ENCODE measurements at regions not wholly inside any gene's neighbourhood (a gene's known extent, or its start where the extent isn't known, plus 50 kb on each side); places are given as distances from the start of the nearest gene placed in this dataset.

DNA sequence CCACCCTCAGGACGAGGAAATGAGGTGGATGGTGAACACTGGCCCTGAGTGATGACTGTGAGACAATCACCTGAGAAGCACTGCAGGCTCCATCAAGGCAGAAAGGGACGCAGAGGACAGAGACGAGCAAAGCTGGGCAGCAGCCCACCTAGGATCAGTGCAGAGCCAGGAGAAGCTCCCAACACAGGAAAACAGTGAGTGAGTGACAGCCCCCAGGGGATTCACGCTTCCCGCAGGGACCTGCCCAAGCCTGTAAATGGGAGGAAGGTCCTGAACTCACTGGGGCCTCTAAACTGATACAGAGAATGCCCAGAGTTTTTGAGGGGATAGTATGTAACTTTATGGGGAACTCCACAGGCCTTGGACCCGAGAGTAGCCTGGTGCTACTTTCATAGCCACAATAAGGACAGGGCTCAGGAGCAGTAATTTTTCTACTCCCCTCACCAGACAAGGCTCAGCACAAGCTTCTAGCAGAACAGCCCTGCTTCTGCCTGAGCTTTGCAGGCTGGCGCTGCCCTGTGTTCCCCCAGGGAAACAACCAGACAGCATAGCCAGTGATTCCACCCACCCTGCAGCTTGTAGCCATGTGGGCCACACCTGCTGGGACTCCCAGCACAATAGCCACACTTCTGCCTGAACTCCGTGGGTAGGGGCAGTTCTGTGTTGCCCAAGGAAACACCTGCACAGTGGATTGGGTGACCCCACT, 708.4 kb downstream of the POM121L12 start:
- Histone ChIP-seq H3K4me1 (ENCODE audit: insufficient read depth, low read length) (no peaks in the 10 kb centered on the region), H3K9me3 (ENCODE audit: low read length) (no peaks in the 10 kb centered on the region), H2AFZ (ENCODE audit: low read depth, low read length) (no peak overlapping the region), H3K4me3 (ENCODE audit: low read length) (no peak overlapping the region), H3K36me3 (ENCODE audit: insufficient read depth, low read length) (no peaks in the 10 kb centered on the region), H3K27me3 (ENCODE audit: insufficient read depth, low read length) (no peaks in the 10 kb centered on the region)

DNA sequence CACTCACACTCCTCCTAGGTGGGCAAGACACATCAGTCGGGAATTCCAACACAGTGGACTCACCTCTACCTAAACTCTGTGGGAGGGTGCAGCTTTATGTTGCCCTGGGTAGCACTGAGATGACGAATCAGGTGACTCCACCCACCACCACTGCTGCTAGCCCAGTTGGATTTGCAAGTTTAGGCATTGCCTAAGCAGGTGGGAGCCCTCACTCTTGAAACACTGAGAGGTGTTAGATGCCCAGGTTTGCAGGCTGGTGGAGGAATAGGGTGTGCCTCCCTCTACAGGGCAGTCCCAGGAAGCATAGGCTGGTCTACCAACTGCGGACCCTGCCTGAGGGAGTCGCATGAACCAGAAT, 708.9 kb downstream of the POM121L12 start:
- Histone ChIP-seq H3K36me3 (ENCODE audit: insufficient read depth, low read length) (no peaks in the 10 kb centered on the region), H3K27me3 (ENCODE audit: insufficient read depth, low read length) (no peaks in the 10 kb centered on the region)

DNA sequence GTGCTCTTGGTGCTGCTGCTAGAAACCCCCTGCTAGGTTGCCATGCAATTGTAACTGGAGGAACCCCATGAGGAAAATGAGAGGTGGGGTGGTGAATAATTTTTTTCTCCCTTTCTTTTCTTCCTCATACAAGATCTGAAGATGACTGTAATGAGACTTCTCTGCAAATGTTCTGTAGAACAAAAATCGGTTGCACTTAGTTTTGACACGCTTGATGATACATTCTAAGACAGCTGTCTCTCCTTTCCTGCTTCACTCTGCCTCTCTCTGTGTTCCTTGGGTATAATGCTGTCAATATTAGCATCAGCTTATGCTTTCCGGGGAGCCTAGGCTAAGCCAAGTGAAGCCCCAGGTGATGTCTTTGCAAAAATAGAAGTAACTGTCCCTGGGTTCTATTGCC, 721.5 kb downstream of the POM121L12 start:
- H2AFZ ChIP-seq (ENCODE audit: low read depth, low read length), result no peak overlapping the region
- no peaks in the 10 kb centered on the region for H3K27me3 ChIP-seq (ENCODE audit: insufficient read depth, low read length)
- H3K36me3 ChIP-seq (ENCODE audit: insufficient read depth, low read length), result no peaks in the 10 kb centered on the region

More for the DNA sequence above, 708.9 kb downstream of the POM121L12 start:
- Histone ChIP-seq H2AFZ (ENCODE audit: low read depth, low read length) (no peak overlapping the region), H3K4me3 (ENCODE audit: low read length) (no peak overlapping the region), H3K9me3 (ENCODE audit: low read length) (no peaks in the 10 kb centered on the region), H3K4me1 (ENCODE audit: insufficient read depth, low read length) (no peaks in the 10 kb centered on the region)

DNA sequence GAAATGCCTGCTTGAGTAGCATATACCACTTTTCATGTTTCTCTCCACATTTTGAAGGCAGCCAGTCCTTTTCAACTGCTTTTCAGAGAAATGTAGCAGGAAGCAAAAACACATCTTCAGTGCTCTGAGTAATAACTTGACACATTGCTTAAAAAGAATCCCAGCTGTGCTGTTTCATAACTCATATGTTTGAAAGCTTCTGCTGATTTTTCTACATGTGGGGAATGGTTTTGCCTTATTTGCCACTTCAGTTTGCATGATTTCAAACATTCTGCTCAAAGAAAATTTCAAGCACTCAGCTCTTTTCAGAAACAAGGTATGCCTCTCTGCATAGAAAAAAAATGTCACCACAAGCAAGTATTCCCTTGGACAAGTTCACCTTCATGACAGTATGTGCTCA, 732.8 kb downstream of the POM121L12 start:
- Histone ChIP-seq H3K4me3 (ENCODE audit: low read length) (no peak overlapping the region), H2AFZ (ENCODE audit: low read depth, low read length) (no peak overlapping the region), H3K27me3 (ENCODE audit: insufficient read depth, low read length) (no peaks in the 10 kb centered on the region), H3K9me3 (ENCODE audit: low read length) (no peaks in the 10 kb centered on the region), H3K36me3 (ENCODE audit: insufficient read depth, low read length) (no peaks in the 10 kb centered on the region), H3K4me1 (ENCODE audit: insufficient read depth, low read length) (no peaks in the 10 kb centered on the region)

More for the DNA sequence above, 721.5 kb downstream of the POM121L12 start:
- Histone ChIP-seq H3K4me3 (ENCODE audit: low read length) (no peak overlapping the region), H3K4me1 (ENCODE audit: insufficient read depth, low read length) (no peaks in the 10 kb centered on the region), H3K9me3 (ENCODE audit: low read length) (no peaks in the 10 kb centered on the region)

DNA sequence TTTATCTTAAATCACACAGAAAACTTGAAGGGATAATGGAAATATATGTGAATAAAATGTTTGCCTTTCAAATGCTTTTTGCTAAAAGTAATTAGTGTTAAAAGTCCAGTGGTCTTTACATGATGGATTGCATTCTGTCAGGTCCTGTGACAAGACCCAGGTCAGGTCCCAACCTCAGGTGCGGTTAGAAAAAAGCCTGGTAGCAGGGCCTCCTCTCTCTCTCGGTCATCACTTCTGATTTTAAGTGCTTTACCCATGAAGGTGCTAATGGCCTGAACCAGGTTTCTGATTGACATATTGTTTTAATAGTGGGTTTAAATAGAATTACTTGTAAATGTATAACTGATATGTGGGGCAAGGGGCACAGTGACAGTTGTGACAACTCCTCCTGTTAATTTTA, 736.3 kb downstream of the POM121L12 start:
- H3K9me3 ChIP-seq (ENCODE audit: low read length), result no peaks in the 10 kb centered on the region
- H3K4me1 ChIP-seq (ENCODE audit: insufficient read depth, low read length), result no peaks in the 10 kb centered on the region
- no peak overlapping the region for H2AFZ ChIP-seq (ENCODE audit: low read depth, low read length)
- no peaks in the 10 kb centered on the region for H3K27me3 ChIP-seq (ENCODE audit: insufficient read depth, low read length)
- no peaks in the 10 kb centered on the region for H3K36me3 ChIP-seq (ENCODE audit: insufficient read depth, low read length)
- H3K4me3 ChIP-seq (ENCODE audit: low read length), result no peak overlapping the region

DNA sequence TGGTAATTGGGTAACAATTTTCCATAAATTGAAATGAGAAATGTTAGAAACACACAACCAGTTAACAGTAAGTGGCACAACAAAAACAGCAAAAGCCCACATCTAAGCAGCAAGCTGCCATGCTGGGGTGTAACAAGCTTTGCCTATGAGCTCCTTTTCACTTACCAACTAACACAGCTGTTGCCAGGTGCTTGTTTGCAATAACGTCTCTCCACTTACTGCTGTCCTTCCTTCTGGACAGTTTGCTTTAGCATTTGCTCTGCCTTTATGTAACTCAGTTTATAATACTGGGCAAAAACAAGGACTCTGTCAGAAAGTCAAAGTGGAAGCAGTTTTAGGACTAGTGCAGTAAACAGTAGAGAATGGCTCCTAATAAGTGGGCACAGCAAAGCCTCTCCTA, 740.9 kb downstream of the POM121L12 start:
- Histone ChIP-seq H3K9me3 (ENCODE audit: low read length) (no peaks in the 10 kb centered on the region), H2AFZ (ENCODE audit: low read depth, low read length) (no peak overlapping the region), H3K4me3 (ENCODE audit: low read length) (no peak overlapping the region), H3K27me3 (ENCODE audit: insufficient read depth, low read length) (no peaks in the 10 kb centered on the region), H3K4me1 (ENCODE audit: insufficient read depth, low read length) (no peaks in the 10 kb centered on the region), H3K36me3 (ENCODE audit: insufficient read depth, low read length) (no peaks in the 10 kb centered on the region)

DNA sequence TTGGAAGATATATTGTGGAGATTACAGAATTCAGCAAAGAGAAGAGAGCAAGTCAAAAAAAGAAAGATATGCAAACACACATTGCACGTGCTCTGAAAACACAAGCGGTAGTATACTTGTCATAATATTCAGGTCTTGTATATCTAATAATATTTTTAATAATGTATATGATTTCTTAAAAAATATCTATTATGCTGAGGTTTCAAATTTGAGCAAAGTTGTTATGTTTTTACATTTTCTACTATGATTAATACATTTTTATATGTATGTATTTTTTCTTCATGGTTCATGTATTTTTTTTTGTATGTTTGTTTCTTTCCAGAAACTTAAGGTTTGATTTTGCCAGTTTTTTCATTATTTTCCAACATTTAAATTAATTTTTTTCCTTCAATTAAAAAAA, 752.4 kb upstream of the VSTM2A start:
- H3K27me3 ChIP-seq (ENCODE audit: insufficient read depth, low read length), result no peaks in the 10 kb centered on the region

DNA sequence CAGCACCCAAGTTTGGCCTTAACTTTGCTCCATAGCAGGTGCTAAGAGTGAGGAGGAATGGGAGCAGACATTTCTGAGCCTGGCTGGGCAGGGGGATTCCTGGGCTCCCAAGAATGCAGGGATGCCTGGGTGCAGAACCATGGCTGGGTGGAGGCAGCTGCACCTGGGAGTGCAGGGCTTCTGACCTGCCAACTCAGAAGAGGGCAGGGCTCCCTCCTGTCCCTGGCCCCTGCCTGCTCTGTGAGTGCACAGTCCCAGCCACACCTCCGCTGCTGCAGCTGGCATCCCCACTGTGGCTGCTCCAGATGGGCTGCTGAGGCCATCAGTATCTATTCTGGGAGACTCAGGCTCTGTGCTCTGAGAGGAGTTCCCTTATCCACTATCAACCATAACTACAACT, 747.4 kb upstream of the VSTM2A start:
- Histone ChIP-seq H3K27me3 (ENCODE audit: insufficient read depth, low read length) (no peaks in the 10 kb centered on the region), H3K36me3 (ENCODE audit: insufficient read depth, low read length) (no peaks in the 10 kb centered on the region), H3K4me3 (ENCODE audit: low read length) (no peak overlapping the region), H3K4me1 (ENCODE audit: insufficient read depth, low read length) (no peaks in the 10 kb centered on the region), H3K9me3 (ENCODE audit: low read length) (no peaks in the 10 kb centered on the region), H2AFZ (ENCODE audit: low read depth, low read length) (no peak overlapping the region)

More for the DNA sequence above, 752.4 kb upstream of the VSTM2A start:
- no peaks in the 10 kb centered on the region for H3K9me3 ChIP-seq (ENCODE audit: low read length)
- no peaks in the 10 kb centered on the region for H3K36me3 ChIP-seq (ENCODE audit: insufficient read depth, low read length)
- H3K4me3 ChIP-seq (ENCODE audit: low read length), result no peak overlapping the region
- no peaks in the 10 kb centered on the region for H3K4me1 ChIP-seq (ENCODE audit: insufficient read depth, low read length)
- no peak overlapping the region for H2AFZ ChIP-seq (ENCODE audit: low read depth, low read length)

DNA sequence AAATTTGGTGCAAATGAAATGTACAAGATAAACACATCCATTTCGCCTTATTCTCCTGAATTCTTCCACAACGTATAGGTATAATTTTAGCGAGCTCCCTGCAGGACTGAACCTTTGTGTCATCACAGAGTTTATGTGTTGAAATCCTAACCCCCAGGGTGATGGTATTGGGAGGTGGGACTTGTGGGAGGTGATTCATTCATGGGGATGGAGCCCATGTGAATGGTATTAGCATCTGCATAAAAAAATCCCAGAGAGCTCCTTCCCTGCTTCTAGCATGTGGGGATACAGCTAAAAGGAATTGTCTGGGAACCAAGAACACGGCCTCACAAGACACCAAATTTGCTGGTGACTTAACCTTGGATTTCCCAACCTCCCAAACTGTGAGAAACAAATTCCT, 741.4 kb upstream of the VSTM2A start:
- Histone ChIP-seq H3K4me1 (ENCODE audit: insufficient read depth, low read length) (no peaks in the 10 kb centered on the region), H2AFZ (ENCODE audit: low read depth, low read length) (no peak overlapping the region), H3K36me3 (ENCODE audit: insufficient read depth, low read length) (no peaks in the 10 kb centered on the region), H3K9me3 (ENCODE audit: low read length) (no peaks in the 10 kb centered on the region), H3K4me3 (ENCODE audit: low read length) (no peak overlapping the region), H3K27me3 (ENCODE audit: insufficient read depth, low read length) (no peaks in the 10 kb centered on the region)

DNA sequence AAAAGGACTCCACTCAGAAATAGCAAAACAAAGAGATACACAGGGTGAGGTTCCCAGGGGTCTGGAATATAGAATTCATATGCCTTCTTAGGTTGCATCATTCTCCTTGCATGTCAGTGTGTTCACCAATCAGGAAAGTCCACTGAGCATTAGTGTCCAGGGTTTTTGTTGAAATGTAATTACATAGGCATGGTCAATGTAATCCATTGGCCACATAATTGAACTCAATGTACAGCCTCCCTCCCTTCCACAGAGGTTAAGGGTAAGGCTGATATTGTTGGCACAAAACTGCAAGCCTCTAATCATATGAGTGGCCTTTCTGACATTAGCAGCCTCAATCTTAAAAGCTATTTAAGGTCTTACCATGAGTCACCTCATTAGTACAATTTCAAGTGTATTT, 736.1 kb upstream of the VSTM2A start:
- Histone ChIP-seq H3K4me1 (ENCODE audit: insufficient read depth, low read length) (no peaks in the 10 kb centered on the region), H3K9me3 (ENCODE audit: low read length) (no peaks in the 10 kb centered on the region), H3K4me3 (ENCODE audit: low read length) (no peak overlapping the region), H3K27me3 (ENCODE audit: insufficient read depth, low read length) (no peaks in the 10 kb centered on the region), H3K36me3 (ENCODE audit: insufficient read depth, low read length) (no peaks in the 10 kb centered on the region), H2AFZ (ENCODE audit: low read depth, low read length) (no peak overlapping the region)

DNA sequence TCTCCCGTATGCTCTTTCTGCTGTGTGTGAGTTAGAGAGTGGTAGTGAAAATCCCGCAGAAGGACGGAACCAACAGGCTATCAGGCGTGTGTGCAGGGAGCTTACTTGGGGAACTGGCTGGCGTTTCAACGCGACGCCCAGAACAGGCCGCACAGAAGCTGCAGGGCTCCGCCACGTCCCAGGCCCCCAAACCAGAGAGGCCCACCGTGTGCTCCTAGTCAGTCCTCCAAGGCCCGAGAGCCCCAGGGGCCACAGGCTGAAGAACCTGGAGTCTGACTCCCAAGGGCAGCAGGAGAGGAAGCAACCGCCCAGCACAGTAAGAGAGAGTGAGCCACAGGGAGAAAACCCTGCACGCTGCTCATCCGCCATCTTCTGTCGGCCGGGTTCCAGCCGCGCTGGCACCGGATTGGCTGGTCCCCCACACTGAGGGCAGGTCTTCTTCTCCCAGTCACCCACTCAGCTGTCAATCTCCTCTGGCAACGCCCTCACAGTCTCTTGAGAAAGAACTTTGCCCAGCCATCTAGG, 730.6 kb upstream of the VSTM2A start:
- Histone ChIP-seq H2AFZ (ENCODE audit: low read depth, low read length) (peak overlapping the region; percentile 11), H3K27me3 (ENCODE audit: insufficient read depth, low read length) (no peaks in the 10 kb centered on the region), H3K9me3 (ENCODE audit: low read length) (no peaks in the 10 kb centered on the region), H3K4me3 (ENCODE audit: low read length) (no peak overlapping the region), H3K4me1 (ENCODE audit: insufficient read depth, low read length) (no peaks in the 10 kb centered on the region), H3K36me3 (ENCODE audit: insufficient read depth, low read length) (no peaks in the 10 kb centered on the region)

DNA sequence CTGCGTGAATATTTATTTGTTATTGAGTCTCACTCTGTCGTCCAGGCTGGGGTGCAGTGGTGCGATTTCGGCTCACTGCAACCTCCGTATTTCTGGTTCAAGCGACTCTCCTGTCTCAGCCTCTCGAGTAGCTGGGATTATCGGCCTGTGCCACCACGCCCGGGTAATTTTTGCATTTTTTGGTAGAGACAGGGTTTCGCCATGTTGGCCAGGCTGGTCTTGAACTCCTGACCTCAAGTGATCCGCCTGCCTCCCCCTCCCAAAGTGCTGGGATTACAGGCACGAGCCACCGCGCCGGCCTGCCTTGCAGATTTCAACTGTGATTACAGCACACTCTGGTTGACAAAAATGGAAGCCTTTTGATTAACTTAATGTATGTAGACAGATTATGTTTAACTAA, 730.0 kb upstream of the VSTM2A start:
- Histone ChIP-seq H3K4me1 (ENCODE audit: insufficient read depth, low read length) (no peaks in the 10 kb centered on the region), H3K4me3 (ENCODE audit: low read length) (no peak overlapping the region), H3K36me3 (ENCODE audit: insufficient read depth, low read length) (no peaks in the 10 kb centered on the region), H2AFZ (ENCODE audit: low read depth, low read length) (peak overlapping the region; percentile 11), H3K27me3 (ENCODE audit: insufficient read depth, low read length) (no peaks in the 10 kb centered on the region), H3K9me3 (ENCODE audit: low read length) (no peaks in the 10 kb centered on the region)

DNA sequence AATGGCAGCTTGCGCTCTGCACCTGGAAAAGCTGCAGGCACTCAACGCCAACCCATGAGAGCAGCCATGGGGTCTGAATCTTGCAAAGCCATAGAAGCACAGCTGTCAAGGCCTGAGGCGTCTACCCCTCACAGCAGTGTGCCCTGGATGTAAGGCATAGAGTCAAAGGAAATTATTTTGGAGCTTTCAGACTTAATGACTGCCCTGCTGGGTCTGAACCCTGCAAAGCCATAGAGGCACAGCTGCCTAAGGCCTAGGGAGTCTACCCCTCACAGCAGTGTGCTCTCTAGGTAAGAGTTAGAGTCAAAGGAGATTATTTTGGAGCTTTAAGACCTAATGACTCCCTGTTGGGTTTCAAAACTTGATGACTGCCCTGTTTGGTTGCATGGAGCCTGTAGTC, 706.9 kb upstream of the VSTM2A start:
- no peaks in the 10 kb centered on the region for H3K4me1 ChIP-seq (ENCODE audit: insufficient read depth, low read length)
- no peaks in the 10 kb centered on the region for H3K36me3 ChIP-seq (ENCODE audit: insufficient read depth, low read length)
- no peak overlapping the region for H3K4me3 ChIP-seq (ENCODE audit: low read length)
- H3K9me3 ChIP-seq (ENCODE audit: low read length), result no peaks in the 10 kb centered on the region
- H2AFZ ChIP-seq (ENCODE audit: low read depth, low read length), result no peak overlapping the region
- H3K27me3 ChIP-seq (ENCODE audit: insufficient read depth, low read length), result no peaks in the 10 kb centered on the region

DNA sequence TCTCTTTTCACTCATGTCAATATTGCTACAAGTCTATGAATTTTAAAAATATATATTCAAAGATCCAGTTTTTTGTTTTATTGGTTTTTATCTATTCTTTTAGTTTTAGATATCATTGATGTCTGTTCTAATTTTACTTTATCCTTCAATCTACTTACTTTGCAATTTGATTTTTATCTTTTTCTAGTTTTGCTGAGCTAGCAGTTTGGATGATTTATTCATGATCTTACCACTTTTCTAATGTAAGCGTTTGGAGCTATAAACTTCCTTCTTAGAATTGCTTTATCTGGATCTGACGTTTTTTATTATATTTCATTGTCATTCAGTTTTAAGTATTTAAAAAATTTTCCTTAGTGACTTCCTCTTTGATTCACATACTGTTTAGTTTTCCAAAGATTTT, 664.5 kb upstream of the VSTM2A start:
- no peaks in the 10 kb centered on the region for H3K36me3 ChIP-seq (ENCODE audit: insufficient read depth, low read length)
- no peak overlapping the region for H2AFZ ChIP-seq (ENCODE audit: low read depth, low read length)
- no peaks in the 10 kb centered on the region for H3K9me3 ChIP-seq (ENCODE audit: low read length)
- no peaks in the 10 kb centered on the region for H3K27me3 ChIP-seq (ENCODE audit: insufficient read depth, low read length)
- H3K4me1 ChIP-seq (ENCODE audit: insufficient read depth, low read length), result no peaks in the 10 kb centered on the region
- H3K4me3 ChIP-seq (ENCODE audit: low read length), result no peak overlapping the region

Measured in neuron (in vitro differentiated cells).